ENCODE measurements at regions not wholly inside any gene's neighbourhood (a gene's known extent, or its start where the extent isn't known, plus 50 kb on each side); places are given as distances from the start of the nearest gene placed in this dataset.

DNA sequence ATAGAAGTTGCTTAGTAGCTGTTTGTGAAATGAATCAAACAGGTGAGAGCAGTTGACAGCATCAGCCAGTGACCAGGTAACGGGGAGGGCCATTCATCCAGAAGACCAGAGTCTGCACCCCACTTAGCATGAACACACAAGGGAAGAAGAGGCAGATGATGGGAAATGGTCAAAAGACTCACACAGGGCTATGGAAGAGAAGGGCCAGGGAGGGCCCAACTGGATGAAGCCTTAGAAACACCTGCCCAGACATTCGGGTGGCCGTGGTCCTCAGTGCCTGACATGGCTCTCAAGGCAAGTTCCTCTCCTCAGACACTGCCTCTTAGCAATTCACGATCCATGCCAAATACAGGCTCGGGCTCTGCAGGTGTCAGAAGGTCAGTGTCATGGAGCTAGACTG lies 354.1 kb downstream of the TCERG1L start:
- H3K4me1 Mint-ChIP-seq (ENCODE audit: insufficient read depth, unreplicated experiment): no peaks in the 10 kb centered on the region
- no peaks in the 10 kb centered on the region for H3K36me3 Mint-ChIP-seq (ENCODE audit: insufficient read depth, unreplicated experiment)
- no peak for DNase-seq (ENCODE audit: unreplicated experiment)
- H3K4me3 Mint-ChIP-seq (ENCODE audit: unreplicated experiment): no peak overlapping the region
- TF ChIP-seq CTCF (IDR thresholded peaks at IDR 0.05; ENCODE audit: unreplicated experiment): no peak
- no TSS peak for BruUV-seq (replicated peaks)
- intact Hi-C loops (cut with micrococcal nuclease): no loop called here
- no peaks in the 10 kb centered on the region for H3K27me3 Mint-ChIP-seq (ENCODE audit: insufficient read depth, unreplicated experiment)
- H3K9me3 Mint-ChIP-seq (ENCODE audit: unreplicated experiment): peaks cover 25% of the 10 kb centered on the region
- CTCF ChIA-PET: interaction anchor here (0.7 kb wide), 1 partner anchor 11 kb away, joined by 3 read pairs; no protein-coding TSS in a partner anchor
- no peak overlapping the region for H3K27ac Mint-ChIP-seq (ENCODE audit: low read depth, unreplicated experiment)
- POLR2A ChIA-PET: no interaction called here

DNA sequence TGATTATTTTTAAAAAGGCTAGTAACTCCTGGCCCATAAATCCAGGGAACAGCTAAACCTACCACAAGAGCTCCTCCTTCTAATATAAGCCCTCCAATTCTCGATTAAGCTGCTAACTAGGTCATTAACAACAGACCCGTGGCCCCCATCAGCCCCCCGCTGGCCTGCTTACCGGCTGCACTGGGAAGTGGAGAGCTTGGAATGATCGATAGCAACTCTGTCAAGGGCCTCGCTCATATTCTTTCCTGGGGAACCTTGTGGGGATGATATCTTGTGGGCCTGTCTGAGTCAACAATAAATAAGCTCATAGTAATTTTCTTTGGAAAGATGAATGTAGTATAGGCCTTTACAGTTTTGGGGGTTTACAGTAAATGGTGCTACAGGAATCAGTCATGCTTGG lies 353.5 kb downstream of the TCERG1L start:
- Mint-ChIP-seq H3K4me3 (ENCODE audit: unreplicated experiment) (no peak overlapping the region), H3K27ac (ENCODE audit: low read depth, unreplicated experiment) (no peak overlapping the region), H3K27me3 (ENCODE audit: insufficient read depth, unreplicated experiment) (no peaks in the 10 kb centered on the region), H3K36me3 (ENCODE audit: insufficient read depth, unreplicated experiment) (no peaks in the 10 kb centered on the region), H3K9me3 (ENCODE audit: unreplicated experiment) (peaks cover 29% of the 10 kb centered on the region), H3K4me1 (ENCODE audit: insufficient read depth, unreplicated experiment) (no peaks in the 10 kb centered on the region)
- BruUV-seq (replicated peaks): no TSS peak
- no peak for DNase-seq (ENCODE audit: unreplicated experiment)
- POLR2A ChIA-PET: no interaction called here
- CTCF ChIA-PET: interaction anchor here (0.6 to 0.7 kb wide), 2 partner anchors 11 to 84 kb away, joined by 3 read pairs; no protein-coding TSS in a partner anchor
- intact Hi-C loops (cut with micrococcal nuclease): no loop called here
- no peak for TF ChIP-seq CTCF (IDR thresholded peaks at IDR 0.05; ENCODE audit: unreplicated experiment)

DNA sequence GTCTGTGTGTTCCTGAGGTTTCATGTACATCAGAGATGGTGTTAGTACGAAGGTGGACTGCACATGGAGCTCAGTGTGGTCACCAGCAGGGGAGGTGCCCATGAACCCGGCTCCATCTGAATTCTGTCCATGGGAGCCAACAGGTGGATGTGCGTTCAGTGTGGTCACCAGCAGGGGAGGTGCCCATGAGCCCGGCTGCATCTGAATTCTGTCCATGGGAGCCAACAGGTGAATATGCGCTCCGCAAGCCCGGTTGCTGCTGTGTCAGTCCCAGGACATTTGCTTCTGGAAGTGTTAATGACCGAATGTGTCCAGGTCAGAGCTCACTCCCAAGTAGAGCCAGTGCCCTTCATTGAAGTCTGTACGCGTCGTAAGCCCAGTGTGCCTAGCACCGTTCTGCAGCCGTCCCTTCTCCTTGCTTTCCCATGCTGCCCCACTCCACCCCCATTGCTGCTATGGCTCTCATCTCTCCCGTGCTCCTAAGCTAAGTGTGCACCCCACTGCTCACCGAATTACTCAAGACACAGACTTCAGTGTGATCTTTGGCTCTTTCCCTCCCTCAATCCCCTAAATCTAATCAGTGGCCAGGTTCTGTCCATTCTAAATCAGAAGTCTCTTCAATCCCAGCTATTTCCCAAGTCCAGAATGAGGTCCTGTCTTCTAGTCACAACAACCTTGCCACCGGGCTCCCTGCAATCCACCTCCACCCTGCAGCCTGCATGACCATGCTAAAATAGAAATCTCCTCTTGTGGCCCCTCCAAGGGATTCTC lies 352.4 kb downstream of the TCERG1L start:
- CTCF ChIA-PET: no interaction called here

GRCh38 chr10:130959752-130960195 lies 351.7 kb downstream of the TCERG1L start:
- H3K36me3 Mint-ChIP-seq (ENCODE audit: insufficient read depth, unreplicated experiment): no peaks in the 10 kb centered on the region
- POLR2A ChIA-PET: no interaction called here
- H3K9me3 Mint-ChIP-seq (ENCODE audit: unreplicated experiment): peaks cover 37% of the 10 kb centered on the region
- intact Hi-C loops (cut with micrococcal nuclease): no loop called here
- no TSS peak for BruUV-seq (replicated peaks)
- DNase-seq (ENCODE audit: unreplicated experiment): no peak
- no peaks in the 10 kb centered on the region for H3K4me1 Mint-ChIP-seq (ENCODE audit: insufficient read depth, unreplicated experiment)
- no peak overlapping the region for H3K27ac Mint-ChIP-seq (ENCODE audit: low read depth, unreplicated experiment)
- no peaks in the 10 kb centered on the region for H3K27me3 Mint-ChIP-seq (ENCODE audit: insufficient read depth, unreplicated experiment)
- CTCF ChIA-PET: interaction anchor here (1.1 kb wide), 1 partner anchor 28 kb away, joined by 3 read pairs; no protein-coding TSS in a partner anchor
- no peak for TF ChIP-seq CTCF (IDR thresholded peaks at IDR 0.05; ENCODE audit: unreplicated experiment)
- H3K4me3 Mint-ChIP-seq (ENCODE audit: unreplicated experiment): no peak overlapping the region

More for the DNA sequence above, 352.4 kb downstream of the TCERG1L start:
- H3K36me3 Mint-ChIP-seq (ENCODE audit: insufficient read depth, unreplicated experiment): no peaks in the 10 kb centered on the region
- H3K27me3 Mint-ChIP-seq (ENCODE audit: insufficient read depth, unreplicated experiment): no peaks in the 10 kb centered on the region
- TF ChIP-seq CTCF (IDR thresholded peaks at IDR 0.05; ENCODE audit: unreplicated experiment): no peak
- H3K9me3 Mint-ChIP-seq (ENCODE audit: unreplicated experiment): peaks cover 36% of the 10 kb centered on the region
- POLR2A ChIA-PET: interaction anchor here (0.6 kb wide), 1 partner anchor 11 kb away, joined by 3 read pairs; no protein-coding TSS in a partner anchor
- BruUV-seq (replicated peaks): no TSS peak
- H3K4me3 Mint-ChIP-seq (ENCODE audit: unreplicated experiment): no peak overlapping the region
- no peaks in the 10 kb centered on the region for H3K4me1 Mint-ChIP-seq (ENCODE audit: insufficient read depth, unreplicated experiment)
- H3K27ac Mint-ChIP-seq (ENCODE audit: low read depth, unreplicated experiment): no peak overlapping the region
- intact Hi-C loops (cut with micrococcal nuclease): no loop called here
- DNase-seq (ENCODE audit: unreplicated experiment): no peak

All from MCF 10A (cell line).